ENCODE measurements at regions not wholly inside any gene's neighbourhood (a gene's known extent, or its start where the extent isn't known, plus 50 kb on each side); places are given as distances from the start of the nearest gene placed in this dataset.
A peak's percentile ranks its signal among the peaks of the same experiment; 100 is the strongest.
"Not testable (repeated sequence)": the region's sequence is repeated elsewhere in the genome, so short reads cannot be mapped to it uniquely, and the experiment has no call there.

DNA sequence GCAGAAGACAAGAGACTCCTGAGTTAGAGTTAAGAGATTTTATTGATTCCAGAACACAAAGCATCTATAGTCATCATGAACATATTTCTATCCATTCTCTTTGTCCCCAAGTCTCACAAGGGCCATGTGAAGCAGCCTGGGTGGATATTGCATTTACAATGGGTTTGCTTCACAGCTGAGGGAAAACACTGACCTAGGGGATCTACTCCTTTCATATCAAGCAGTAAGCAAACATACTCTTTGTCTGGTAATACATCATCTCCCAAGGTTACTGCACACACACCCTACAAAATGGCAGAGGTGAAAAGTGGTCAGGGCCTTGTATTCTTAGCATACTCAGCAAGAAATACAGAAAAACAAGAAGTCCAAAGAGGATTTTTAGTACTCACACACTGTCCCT lies 267.7 kb upstream of the BCHE start:
- intact Hi-C loops (cut with DNase I), result no loop called here
- no peak for DNase-seq

GRCh38 chr3:166100730-166101129 lies 263.5 kb upstream of the BCHE start:
- DNase-seq, result no peak

GRCh38 chr3:166089575-166089974 lies 252.4 kb upstream of the BCHE start:
- DNase-seq, result no peak
- intact Hi-C loops (cut with DNase I), result no loop called here

More at GRCh38 chr3:166100730-166101129, 263.5 kb upstream of the BCHE start:
- intact Hi-C loops (cut with DNase I), result no loop called here

DNA sequence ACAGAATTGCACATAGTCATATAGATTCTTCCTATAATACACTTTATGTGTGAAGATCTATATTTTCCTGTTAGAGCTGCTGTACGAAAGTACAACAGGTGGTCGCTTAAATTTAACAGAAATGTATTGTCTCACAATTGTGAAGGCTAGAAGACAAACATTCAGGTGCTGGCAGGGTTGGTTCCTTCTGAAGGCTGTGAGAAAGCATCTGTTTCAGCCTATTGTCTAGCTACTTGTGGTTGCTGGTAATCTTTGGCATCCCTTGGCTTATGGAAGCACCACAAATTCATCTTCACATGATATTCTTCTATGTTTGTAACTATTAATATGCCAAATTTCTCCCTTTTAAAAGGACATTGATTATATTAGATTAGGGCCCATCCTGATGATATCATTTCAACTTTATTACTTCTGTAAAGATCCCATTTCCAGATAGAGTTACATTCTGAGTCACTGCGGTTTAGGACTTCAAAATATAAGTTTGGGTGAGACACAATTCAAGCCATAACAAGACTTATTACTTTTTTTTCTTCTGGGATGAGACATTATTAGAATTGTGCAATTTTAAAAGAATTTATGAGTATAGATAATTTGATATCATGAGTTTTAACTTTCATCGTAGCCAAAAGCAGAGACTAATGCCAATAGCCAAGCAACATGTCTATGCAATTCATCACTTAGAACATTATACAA lies 248.1 kb upstream of the BCHE start:
- no peak for DNase-seq
- intact Hi-C loops (cut with DNase I), result no loop called here

- intact Hi-C loops (cut with DNase I), result no loop called here
- DNase-seq, result no peak
Observed at GRCh38 chr3:166080096-166080495, 242.9 kb upstream of the BCHE start.

DNA sequence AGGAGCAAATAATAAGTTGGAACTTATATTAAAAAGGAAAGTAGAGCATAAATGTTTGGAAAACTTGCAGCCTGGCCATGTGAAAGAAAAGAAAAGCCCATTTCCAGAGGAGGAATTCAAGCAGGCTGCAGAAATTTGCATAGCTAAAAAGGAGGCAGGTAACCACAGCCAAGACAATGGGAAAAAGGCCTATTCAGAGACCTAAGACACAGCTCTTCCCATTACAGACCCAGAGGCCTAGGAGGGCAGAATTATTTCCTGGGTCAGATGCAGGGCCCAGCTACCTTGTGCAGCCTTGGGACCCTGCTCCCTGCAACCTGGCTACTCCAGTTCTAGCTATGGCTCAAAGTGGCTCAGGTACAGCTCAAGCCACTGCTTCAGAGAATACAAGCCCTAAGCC lies 234.6 kb upstream of the BCHE start:
- DNase-seq, result no peak
- intact Hi-C loops (cut with DNase I), result no loop called here

DNA sequence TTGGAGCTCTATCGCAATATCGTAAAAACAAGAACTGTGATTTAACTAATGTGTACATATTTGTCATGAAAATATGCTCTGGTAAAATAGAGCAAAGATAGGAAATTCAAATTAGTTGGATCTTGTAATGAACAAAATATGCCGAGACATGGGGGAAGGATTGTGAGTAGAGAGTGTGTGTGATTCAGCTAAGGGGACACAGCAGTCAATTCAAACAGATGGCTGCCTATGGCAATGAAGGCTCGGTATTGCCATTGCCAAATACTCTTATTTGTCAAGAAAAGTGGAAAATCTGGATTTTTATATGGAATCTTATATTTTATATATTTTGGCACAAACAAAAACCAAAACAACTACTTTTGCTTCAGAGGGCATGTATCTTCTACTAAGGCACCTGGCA lies 227.3 kb upstream of the BCHE start:
- intact Hi-C loops (cut with DNase I), result no loop called here
- no peak for DNase-seq

DNA sequence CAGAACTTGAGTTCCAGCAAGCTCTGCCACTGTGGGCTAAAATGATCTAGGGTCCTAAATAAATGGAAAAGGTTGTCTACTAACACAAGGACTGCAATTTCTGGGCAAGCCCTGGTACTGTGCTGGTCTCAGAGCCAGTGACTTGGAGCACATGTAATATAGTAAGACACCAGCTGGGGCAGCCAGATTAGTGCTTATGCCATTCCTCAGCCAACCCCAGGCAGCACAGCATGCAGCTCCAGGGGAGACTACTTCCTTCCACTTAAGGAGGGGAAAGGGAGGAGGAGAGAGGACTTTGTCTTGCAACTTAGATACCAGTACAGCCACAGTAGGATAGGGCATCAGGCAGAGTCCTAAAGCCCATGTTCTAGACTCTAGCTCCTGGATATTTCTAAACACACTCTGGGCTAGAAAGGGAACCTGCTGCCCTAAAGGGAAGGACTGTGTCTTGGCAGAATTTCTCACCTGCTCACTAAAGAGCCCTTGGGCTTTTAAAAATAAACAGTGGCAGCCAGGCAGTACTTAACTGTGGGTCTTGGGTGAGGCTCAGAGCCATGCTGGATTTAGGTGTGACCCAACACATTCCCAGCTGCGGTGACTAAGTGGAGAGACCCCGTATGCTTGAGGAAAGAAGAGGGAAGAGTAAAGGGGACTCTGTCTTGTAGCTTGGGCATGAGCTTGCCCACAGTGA lies 223.7 kb upstream of the BCHE start:
- intact Hi-C loops (cut with DNase I), result no loop called here
- DNase-seq, result no peak

DNA sequence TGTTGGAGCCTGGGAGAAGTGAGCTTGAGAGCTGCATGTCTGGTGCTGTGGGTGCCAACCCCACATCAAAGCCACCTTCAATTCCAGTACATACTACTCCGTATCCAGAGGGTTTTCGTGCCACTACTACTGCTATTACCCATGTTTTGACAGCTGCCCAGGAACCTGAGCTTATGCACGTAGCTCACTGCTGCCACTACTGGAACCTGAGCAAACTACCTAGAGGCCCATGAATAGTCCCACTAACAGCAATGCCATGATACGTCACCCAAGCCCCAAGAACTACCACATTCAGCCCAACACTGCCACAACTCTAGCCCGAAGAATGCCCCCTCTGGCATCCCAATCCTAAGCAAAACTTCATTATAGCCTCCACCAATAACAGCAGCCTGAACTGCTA lies 215.2 kb upstream of the BCHE start:
- DNase-seq, result no peak
- intact Hi-C loops (cut with DNase I), result no loop called here

DNA sequence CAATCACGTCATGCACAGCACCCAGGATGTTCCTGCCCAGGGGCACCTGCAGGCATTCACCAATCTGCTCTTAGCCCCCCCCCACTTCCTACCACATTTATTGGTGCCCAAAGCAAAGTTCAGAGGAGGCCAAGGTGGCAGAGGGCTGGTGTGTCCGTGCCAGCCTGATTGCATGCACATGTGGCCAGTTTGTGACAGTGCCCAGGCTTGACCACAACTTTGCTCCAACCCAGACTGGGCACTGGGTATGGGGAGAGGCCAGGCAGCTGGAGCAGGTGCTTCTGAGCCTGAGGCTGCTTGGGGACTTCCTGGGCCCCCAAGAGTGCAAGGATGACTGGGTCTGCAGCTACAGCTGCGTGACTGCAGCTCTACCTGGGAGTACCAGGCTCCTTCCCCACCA lies 192.3 kb upstream of the BCHE start:
- intact Hi-C loops (cut with DNase I), result no loop called here
- no peak for DNase-seq

DNA sequence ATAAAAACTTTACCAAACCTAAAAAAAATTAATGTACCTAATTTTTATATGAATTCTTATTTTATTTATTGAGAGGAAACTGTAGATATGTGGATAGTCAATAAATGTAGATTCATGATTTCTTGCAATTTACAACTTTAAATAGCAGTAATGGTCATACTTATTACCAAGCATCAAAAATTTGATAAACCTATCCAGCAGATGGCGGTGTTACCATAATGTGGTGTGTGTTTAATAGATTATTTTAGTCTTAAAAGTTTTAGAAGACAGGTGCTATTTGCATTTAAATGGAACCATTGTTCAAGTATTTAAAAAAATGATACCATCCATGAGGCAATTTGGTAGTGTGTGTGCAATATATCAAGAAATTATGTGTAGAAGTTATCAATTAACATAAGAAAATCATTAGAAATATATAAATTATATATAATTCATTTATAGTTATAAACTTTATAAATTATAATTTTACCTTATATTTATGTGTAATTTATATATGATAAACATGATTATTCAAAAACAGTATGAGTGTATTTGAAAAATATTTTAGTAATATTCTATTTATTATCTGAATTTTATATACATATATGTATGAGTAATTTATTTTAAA lies 176.0 kb upstream of the BCHE start:
- intact Hi-C loops (cut with DNase I), result no loop called here
- DNase-seq, result peak in 7 of 42 donors; percentile 6 to 45 (median 16)

DNA sequence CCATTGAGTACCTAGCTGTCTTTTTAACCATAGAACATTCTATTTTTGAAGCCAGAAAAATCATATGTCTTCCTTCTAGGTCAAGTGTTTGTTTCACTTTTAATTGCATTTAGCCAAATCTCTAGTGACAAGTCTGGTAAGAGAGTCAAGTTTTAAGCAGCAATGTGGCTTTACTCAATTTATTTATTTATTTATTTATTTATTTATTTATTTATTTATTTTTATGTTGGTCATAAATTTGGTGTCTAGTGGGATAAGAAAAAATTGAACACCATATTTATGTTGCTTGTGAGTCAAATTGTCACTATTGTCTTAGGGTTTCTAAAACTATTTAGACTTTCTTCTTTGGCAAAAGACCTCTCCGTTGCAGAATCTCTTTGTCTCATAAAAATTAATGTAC lies 174.5 kb upstream of the BCHE start:
- intact Hi-C loops (cut with DNase I), result no loop called here
- no peak for DNase-seq

GRCh38 chr3:166005126-166005525 lies 167.9 kb upstream of the BCHE start:
- DNase-seq, result no peak
- intact Hi-C loops (cut with DNase I), result no loop called here

DNA sequence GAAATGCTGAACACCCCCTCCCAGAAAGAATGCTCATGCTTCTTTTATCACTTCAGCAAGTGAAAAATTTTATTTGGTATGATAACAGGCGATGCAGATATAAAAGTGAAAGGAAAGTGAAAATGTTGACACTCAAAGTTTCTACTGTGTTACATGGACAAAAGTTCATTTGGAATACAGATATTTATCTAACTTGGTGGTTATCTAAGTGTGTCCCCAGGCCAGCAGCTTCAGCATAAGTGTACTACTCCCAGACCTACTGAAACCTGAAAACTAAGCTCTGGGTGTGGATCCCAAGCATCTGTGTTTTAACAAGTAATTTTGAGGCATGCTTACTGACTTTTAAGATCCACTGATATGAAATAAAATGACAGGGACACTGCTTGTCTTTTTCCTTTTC lies 157.1 kb upstream of the BCHE start:
- intact Hi-C loops (cut with DNase I), result no loop called here
- DNase-seq, result no peak

DNA sequence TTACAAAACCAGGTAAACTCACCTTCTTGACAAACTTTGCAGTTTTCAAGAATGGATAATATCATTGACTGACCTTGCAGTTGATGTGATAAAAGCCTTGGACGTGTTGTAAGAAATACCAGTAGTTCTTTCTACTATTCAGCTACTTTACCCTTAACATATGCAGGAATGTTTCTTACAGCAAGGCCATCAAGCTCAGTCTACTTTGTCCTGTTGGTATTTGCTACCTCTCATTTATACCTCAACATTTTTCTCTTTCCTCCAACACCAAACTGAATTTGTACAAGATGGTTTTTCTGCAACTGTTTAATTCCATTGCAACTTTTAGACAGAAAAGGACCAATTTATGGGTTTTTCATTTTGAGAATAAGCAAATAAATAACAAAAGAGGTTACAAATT lies 147.4 kb upstream of the BCHE start:
- DNase-seq, result no peak
- intact Hi-C loops (cut with DNase I), result no loop called here

DNA sequence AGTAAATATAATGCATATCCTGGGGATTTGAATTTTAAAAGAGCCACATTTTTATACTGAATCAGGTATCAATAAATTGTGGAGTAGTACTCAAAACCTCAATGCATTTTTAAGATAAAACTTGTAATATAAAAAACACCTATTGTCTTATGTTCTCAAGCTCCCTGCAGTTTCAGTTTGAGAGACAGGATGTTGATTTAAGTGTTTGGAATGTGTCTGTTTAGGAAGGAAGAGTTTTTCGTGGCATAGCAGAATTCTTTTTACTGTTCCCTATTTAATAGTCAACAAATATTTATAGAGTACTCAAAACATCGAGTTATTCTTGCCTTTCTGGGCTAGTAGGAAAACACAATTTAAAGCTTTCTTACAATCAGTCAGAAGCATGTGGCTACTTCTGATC lies 146.1 kb upstream of the BCHE start:
- DNase-seq, result no peak
- intact Hi-C loops (cut with DNase I), result no loop called here

GRCh38 chr3:165981318-165981717 lies 144.1 kb upstream of the BCHE start:
- intact Hi-C loops (cut with DNase I), result no loop called here
- no peak for DNase-seq

DNA sequence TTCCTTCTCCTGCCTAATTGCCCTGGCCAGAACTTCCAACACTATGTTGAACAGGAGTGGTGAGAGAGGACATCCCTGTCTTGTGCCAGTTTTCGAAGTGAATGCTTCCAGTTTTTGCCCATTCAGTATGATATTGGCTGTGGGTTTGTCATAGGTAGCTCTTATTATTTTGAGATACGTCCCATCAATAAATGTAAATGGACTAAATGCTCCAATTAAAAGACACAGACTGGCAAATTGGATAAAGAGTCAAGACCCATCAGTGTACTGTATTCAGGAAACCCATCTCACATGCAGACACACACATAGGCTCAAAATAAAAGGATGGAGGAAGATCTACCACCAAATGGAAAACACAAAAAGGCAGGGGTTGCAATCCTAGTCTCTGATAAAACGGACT lies 123.6 kb upstream of the BCHE start:
- DNase-seq; intact Hi-C loops (cut with DNase I): not testable (repeated sequence)

- intact Hi-C loops (cut with DNase I), result no loop called here
- no peak for DNase-seq
Observed at GRCh38 chr3:165954171-165954570, 116.9 kb upstream of the BCHE start.

GRCh38 chr3:165946360-165946759 lies 109.1 kb upstream of the BCHE start:
- intact Hi-C loops (cut with DNase I), result no loop called here
- DNase-seq, result no peak

All from head of caudate nucleus (tissue), 42 donors.